Neural cell (in vitro differentiated cells): ENCODE measurements at regions not wholly inside any gene's neighbourhood (a gene's known extent, or its start where the extent isn't known, plus 50 kb on each side); places are given as distances from the start of the nearest gene placed in this dataset.

ENCODE experiments used
- CTCF ChIP-seq: fragments of 450-650 bp; IDR thresholded peaks from 2 replicates; pipeline ENCODE4 v1.5.1; 2014; ENCODE audit warnings: antibody characterized with exemption, mild to moderate bottlenecking, moderate library complexity; ENCODE audit not compliant: poor library complexity, severe bottlenecking
- EP300 ChIP-seq: fragments of 450-650 bp; conservative IDR thresholded peaks from 2 replicates; pipeline ENCODE4 v1.6.1; 2014; ENCODE audit warnings: antibody characterized with exemption, mild to moderate bottlenecking, moderate library complexity; ENCODE audit not compliant: poor library complexity, severe bottlenecking
- EZH2 ChIP-seq: fragments of 200-600, 300-800 bp; shearing (Covaris generic), sonication (generic); IDR thresholded peaks from 2 replicates; pipeline ENCODE4 v1.6.1; 2014; ENCODE audit warnings: antibody characterized with exemption, low read length, borderline replicate concordance, mild to moderate bottlenecking; ENCODE audit not compliant: insufficient read depth, poor library complexity, severe bottlenecking
- POLR2AphosphoS5 ChIP-seq: IDR thresholded peaks from 2 replicates; pipeline ENCODE4 v1.6.1; 2012
- RAD21 ChIP-seq: fragments of 450-650 bp; conservative IDR thresholded peaks from 2 replicates; pipeline ENCODE4 v1.6.1; 2014; ENCODE audit warnings: antibody characterized with exemption, mild to moderate bottlenecking, moderate library complexity
- REST ChIP-seq: IDR thresholded peaks from 2 replicates; pipeline ENCODE4 v1.6.1; 2012; ENCODE audit warnings: borderline replicate concordance
- TAF1 ChIP-seq: IDR thresholded peaks from 2 replicates; pipeline ENCODE4 v1.6.1; 2012; ENCODE audit warnings: low read depth

GRCh38 chr18:61001138-61001537, 332.1 kb upstream of the CDH20 start:
- no peak for TF ChIP-seq RAD21
- TF ChIP-seq CTCF: no peak
- TF ChIP-seq EP300: no peak
- TF ChIP-seq POLR2AphosphoS5: no peak
- TF ChIP-seq REST: no peak
- TF ChIP-seq TAF1: no peak
- TF ChIP-seq EZH2: no peak
